ENCODE measurements at regions not wholly inside any gene's neighbourhood (a gene's known extent, or its start where the extent isn't known, plus 50 kb on each side); places are given as distances from the start of the nearest gene placed in this dataset.

GRCh38 chr6:72530152-72530551 lies 91.7 kb upstream of the KCNQ5 start:
- no peak overlapping the region for H2AK5ac ChIP-seq (ENCODE audit: low read depth, low read length)
- no peak for DNase-seq (ENCODE audit: low spot score)
- H3K4ac ChIP-seq (ENCODE audit: low read length), result no peak overlapping the region
- no peak overlapping the region for H3K27ac ChIP-seq (replicated peaks; ENCODE audit: low read length)
- WGBS, 2 donors (ENCODE audit: extremely low coverage in 2 of 2, insufficient read length in 2 of 2, insufficient replicate concordance in 1 of 2), result no CpG with 5 or more reads among the region's 2 CpGs
- no peaks in the 10 kb centered on the region for H3K79me1 ChIP-seq (ENCODE audit: low read depth, low read length)
- no peak overlapping the region for H3K4me3 ChIP-seq (ENCODE audit: low read length in 2 of 2)
- no peak overlapping the region for H4K8ac ChIP-seq (ENCODE audit: low read depth, low read length)
- no peak overlapping the region for H3K23ac ChIP-seq (ENCODE audit: low read depth, low read length, poor library complexity)
- H2BK120ac ChIP-seq (ENCODE audit: low read depth, low read length), result no peak overlapping the region
- H3K18ac ChIP-seq (ENCODE audit: low read length), result no peak overlapping the region
- H3K9ac ChIP-seq (ENCODE audit: low read depth, low read length, poor library complexity), result no peak overlapping the region
- H3K9me3 ChIP-seq (replicated peaks in 1 of 2; ENCODE audit: control insufficient read depth in 2 of 2, insufficient read depth in 1 of 2, low read depth in 1 of 2, low read length in 2 of 2), result peaks cover 0 to 2% of the 10 kb centered on the region in 2 donors
- no peak overlapping the region for H4K91ac ChIP-seq (ENCODE audit: low read depth, low read length, poor library complexity)
- no peak overlapping the region for H2BK12ac ChIP-seq (ENCODE audit: low read length)
- H3K27me3 ChIP-seq (ENCODE audit: control insufficient read depth in 3 of 3, insufficient read depth in 3 of 3, low read depth in 1 of 3, low read length in 3 of 3), result no peaks in the 10 kb centered on the region
- no peak overlapping the region for H3K4me2 ChIP-seq (ENCODE audit: insufficient read depth, low read length, poor library complexity, severe bottlenecking)
- no peak overlapping the region for H2BK5ac ChIP-seq (ENCODE audit: low read length)
- no peak overlapping the region for H2BK15ac ChIP-seq (ENCODE audit: low read length)
- H3K36me3 ChIP-seq (replicated peaks in 1 of 2; ENCODE audit: control insufficient read depth in 2 of 2, insufficient read depth in 2 of 2, low read length in 2 of 2), result no peaks in the 10 kb centered on the region
- no peaks in the 10 kb centered on the region for H3K4me1 ChIP-seq (ENCODE audit: control insufficient read depth in 2 of 2, insufficient read depth in 1 of 2, low read depth in 1 of 2, low read length in 2 of 2)
- no peak overlapping the region for H3K14ac ChIP-seq (ENCODE audit: low read length)
- no peak overlapping the region for H2AFZ ChIP-seq (ENCODE audit: low read length)

- no peak overlapping the region for H2BK5ac ChIP-seq (ENCODE audit: low read length)
- H3K9ac ChIP-seq (ENCODE audit: low read depth, low read length, poor library complexity), result no peak overlapping the region
- no peak overlapping the region for H3K4me3 ChIP-seq (ENCODE audit: low read length in 2 of 2)
- no peak overlapping the region for H2AK5ac ChIP-seq (ENCODE audit: low read depth, low read length)
- no peaks in the 10 kb centered on the region for H3K27me3 ChIP-seq (ENCODE audit: control insufficient read depth in 3 of 3, insufficient read depth in 3 of 3, low read depth in 1 of 3, low read length in 3 of 3)
- H4K91ac ChIP-seq (ENCODE audit: low read depth, low read length, poor library complexity), result no peak overlapping the region
- no peak overlapping the region for H2AFZ ChIP-seq (ENCODE audit: low read length)
- H3K27ac ChIP-seq (replicated peaks; ENCODE audit: low read length), result no peak overlapping the region
- no peak overlapping the region for H3K4ac ChIP-seq (ENCODE audit: low read length)
- H3K79me1 ChIP-seq (ENCODE audit: low read depth, low read length), result no peaks in the 10 kb centered on the region
- no peak overlapping the region for H4K8ac ChIP-seq (ENCODE audit: low read depth, low read length)
- H2BK12ac ChIP-seq (ENCODE audit: low read length), result no peak overlapping the region
- no peak overlapping the region for H2BK120ac ChIP-seq (ENCODE audit: low read depth, low read length)
- H3K18ac ChIP-seq (ENCODE audit: low read length), result no peak overlapping the region
- H3K4me1 ChIP-seq (ENCODE audit: control insufficient read depth in 2 of 2, insufficient read depth in 1 of 2, low read depth in 1 of 2, low read length in 2 of 2), result no peaks in the 10 kb centered on the region
- no peak overlapping the region for H2BK15ac ChIP-seq (ENCODE audit: low read length)
- H3K9me3 ChIP-seq (replicated peaks in 1 of 2; ENCODE audit: control insufficient read depth in 2 of 2, insufficient read depth in 1 of 2, low read depth in 1 of 2, low read length in 2 of 2), result peaks cover 0 to 2% of the 10 kb centered on the region in 2 donors
- H3K14ac ChIP-seq (ENCODE audit: low read length), result no peak overlapping the region
- no peak overlapping the region for H3K4me2 ChIP-seq (ENCODE audit: insufficient read depth, low read length, poor library complexity, severe bottlenecking)
- no CpG with 5 or more reads among the region's 3 CpGs for WGBS, 2 donors (ENCODE audit: extremely low coverage in 2 of 2, insufficient read length in 2 of 2, insufficient replicate concordance in 1 of 2)
- H3K36me3 ChIP-seq (replicated peaks in 1 of 2; ENCODE audit: control insufficient read depth in 2 of 2, insufficient read depth in 2 of 2, low read length in 2 of 2), result no peaks in the 10 kb centered on the region
- no peak overlapping the region for H3K23ac ChIP-seq (ENCODE audit: low read depth, low read length, poor library complexity)
- no peak for DNase-seq (ENCODE audit: low spot score)
These were observed 91.1 kb upstream of the KCNQ5 start for GRCh38 chr6:72530750-72531149.

GRCh38 chr6:72533606-72534005 lies 88.3 kb upstream of the KCNQ5 start:
- H3K14ac ChIP-seq (ENCODE audit: low read length), result no peak overlapping the region
- H3K4ac ChIP-seq (ENCODE audit: low read length), result no peak overlapping the region
- no peak overlapping the region for H2AK5ac ChIP-seq (ENCODE audit: low read depth, low read length)
- H3K23ac ChIP-seq (ENCODE audit: low read depth, low read length, poor library complexity), result no peak overlapping the region
- no peaks in the 10 kb centered on the region for H3K4me1 ChIP-seq (ENCODE audit: control insufficient read depth in 2 of 2, insufficient read depth in 1 of 2, low read depth in 1 of 2, low read length in 2 of 2)
- no peak overlapping the region for H3K4me2 ChIP-seq (ENCODE audit: insufficient read depth, low read length, poor library complexity, severe bottlenecking)
- H2BK120ac ChIP-seq (ENCODE audit: low read depth, low read length), result no peak overlapping the region
- H4K8ac ChIP-seq (ENCODE audit: low read depth, low read length), result no peak overlapping the region
- no peaks in the 10 kb centered on the region for H3K27me3 ChIP-seq (ENCODE audit: control insufficient read depth in 3 of 3, insufficient read depth in 3 of 3, low read depth in 1 of 3, low read length in 3 of 3)
- DNase-seq (ENCODE audit: low spot score), result no peak
- H3K79me1 ChIP-seq (ENCODE audit: low read depth, low read length), result no peaks in the 10 kb centered on the region
- H3K9ac ChIP-seq (ENCODE audit: low read depth, low read length, poor library complexity), result no peak overlapping the region
- H3K4me3 ChIP-seq (ENCODE audit: low read length in 2 of 2), result no peak overlapping the region
- no peak overlapping the region for H3K18ac ChIP-seq (ENCODE audit: low read length)
- H3K9me3 ChIP-seq (replicated peaks in 1 of 2; ENCODE audit: control insufficient read depth in 2 of 2, insufficient read depth in 1 of 2, low read depth in 1 of 2, low read length in 2 of 2), result peaks cover 0 to 2% of the 10 kb centered on the region in 2 donors
- H3K27ac ChIP-seq (replicated peaks; ENCODE audit: low read length), result no peak overlapping the region
- H2BK5ac ChIP-seq (ENCODE audit: low read length), result no peak overlapping the region
- H3K36me3 ChIP-seq (replicated peaks in 1 of 2; ENCODE audit: control insufficient read depth in 2 of 2, insufficient read depth in 2 of 2, low read length in 2 of 2), result no peaks in the 10 kb centered on the region
- H2AFZ ChIP-seq (ENCODE audit: low read length), result no peak overlapping the region
- no peak overlapping the region for H2BK12ac ChIP-seq (ENCODE audit: low read length)
- H2BK15ac ChIP-seq (ENCODE audit: low read length), result no peak overlapping the region
- H4K91ac ChIP-seq (ENCODE audit: low read depth, low read length, poor library complexity), result no peak overlapping the region

GRCh38 chr6:72534236-72534635 lies 87.6 kb upstream of the KCNQ5 start:
- H3K14ac ChIP-seq (ENCODE audit: low read length), result no peak overlapping the region
- H3K4me1 ChIP-seq (ENCODE audit: control insufficient read depth in 2 of 2, insufficient read depth in 1 of 2, low read depth in 1 of 2, low read length in 2 of 2), result no peaks in the 10 kb centered on the region
- H2BK15ac ChIP-seq (ENCODE audit: low read length), result no peak overlapping the region
- no peak overlapping the region for H3K23ac ChIP-seq (ENCODE audit: low read depth, low read length, poor library complexity)
- no peak overlapping the region for H3K4ac ChIP-seq (ENCODE audit: low read length)
- no peak overlapping the region for H2AK5ac ChIP-seq (ENCODE audit: low read depth, low read length)
- H3K27me3 ChIP-seq (ENCODE audit: control insufficient read depth in 3 of 3, insufficient read depth in 3 of 3, low read depth in 1 of 3, low read length in 3 of 3), result no peaks in the 10 kb centered on the region
- no peak overlapping the region for H2BK5ac ChIP-seq (ENCODE audit: low read length)
- no peak overlapping the region for H3K4me3 ChIP-seq (ENCODE audit: low read length in 2 of 2)
- no peak for DNase-seq (ENCODE audit: low spot score)
- no peak overlapping the region for H3K27ac ChIP-seq (replicated peaks; ENCODE audit: low read length)
- no peak overlapping the region for H2BK12ac ChIP-seq (ENCODE audit: low read length)
- H4K91ac ChIP-seq (ENCODE audit: low read depth, low read length, poor library complexity), result no peak overlapping the region
- H4K8ac ChIP-seq (ENCODE audit: low read depth, low read length), result no peak overlapping the region
- peaks cover 0 to 2% of the 10 kb centered on the region in 2 donors for H3K9me3 ChIP-seq (replicated peaks in 1 of 2; ENCODE audit: control insufficient read depth in 2 of 2, insufficient read depth in 1 of 2, low read depth in 1 of 2, low read length in 2 of 2)
- H2BK120ac ChIP-seq (ENCODE audit: low read depth, low read length), result no peak overlapping the region
- no peak overlapping the region for H2AFZ ChIP-seq (ENCODE audit: low read length)
- H3K4me2 ChIP-seq (ENCODE audit: insufficient read depth, low read length, poor library complexity, severe bottlenecking), result no peak overlapping the region
- H3K18ac ChIP-seq (ENCODE audit: low read length), result no peak overlapping the region
- no peaks in the 10 kb centered on the region for H3K79me1 ChIP-seq (ENCODE audit: low read depth, low read length)
- H3K36me3 ChIP-seq (replicated peaks in 1 of 2; ENCODE audit: control insufficient read depth in 2 of 2, insufficient read depth in 2 of 2, low read length in 2 of 2), result no peaks in the 10 kb centered on the region
- no peak overlapping the region for H3K9ac ChIP-seq (ENCODE audit: low read depth, low read length, poor library complexity)
